Fibroblast of the aortic adventitia (primary cell): ENCODE measurements at regions not wholly inside any gene's neighbourhood (a gene's known extent, or its start where the extent isn't known, plus 50 kb on each side); places are given as distances from the start of the nearest gene placed in this dataset. TPM values are rescaled to one million over a fixed set of nuclear protein-coding genes. Genes with fewer than 3 reads are reported as not detected.

Experiments used
- DNase-seq: peaks from one replicate; pipeline ENCODE4 v3.0.0-alpha.2; 2010; ENCODE audit warnings: low read depth
- H3K4me3 ChIP-seq: 2 replicates; pipeline ENCODE4 v1.5.1; 2011; ENCODE audit warnings: low read depth, mild to moderate bottlenecking, control low read depth, low read length, moderate library complexity
- CTCF ChIP-seq: IDR thresholded peaks from 2 replicates; pipeline ENCODE4 v1.5.1; 2011; ENCODE audit warnings: mild to moderate bottlenecking, low read length, control low read depth, inconsistent platforms; ENCODE audit not compliant: insufficient read depth
- small RNA-seq: library from RNA; depleted of rRNA; stranded (forward); fragments of <200 nt; gene quantifications from one replicate; pipeline ENCODE3, GENCODE V24; 2012

DNA sequence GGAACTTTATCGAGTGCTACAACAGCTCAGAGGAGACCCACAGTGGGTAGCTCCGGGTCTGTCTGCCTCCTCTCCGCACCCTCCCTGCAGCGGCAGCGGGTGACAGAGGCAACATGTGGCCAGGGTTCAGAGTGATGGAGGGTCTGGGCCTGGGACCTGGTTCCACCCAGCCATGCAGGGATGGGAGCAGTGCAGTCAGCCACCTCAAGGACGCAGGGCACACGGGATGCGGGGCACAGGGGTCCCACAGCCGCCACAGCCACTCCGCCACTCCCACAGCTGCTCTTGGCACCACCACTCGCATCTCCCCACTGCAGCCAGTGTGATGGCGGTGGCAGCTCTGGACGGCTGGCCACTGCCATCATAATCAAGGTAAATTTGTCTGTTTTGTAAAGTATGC lies 892.9 kb downstream of the OLFM4 start:
- no peak for TF ChIP-seq CTCF
- no peak overlapping the region for H3K4me3 ChIP-seq
- DNase-seq: no peak

GRCh38 chr13:53941588-53942190 lies 913.1 kb downstream of the OLFM4 start:
- TF ChIP-seq CTCF: no peak
- H3K4me3 ChIP-seq: no peak overlapping the region
- no peak for DNase-seq

GRCh38 chr13:53946500-53946899 lies 917.9 kb downstream of the OLFM4 start:
- TF ChIP-seq CTCF: no peak
- no peak for DNase-seq
- no peak overlapping the region for H3K4me3 ChIP-seq

- no peak for TF ChIP-seq CTCF
- no peak for DNase-seq
- no peak overlapping the region for H3K4me3 ChIP-seq
These were observed 924.6 kb downstream of the OLFM4 start for GRCh38 chr13:53953183-53953582.

Small RNA genes lying in the stretch of these regions (small RNA-seq; reads per million reads assigned to genes)
- gene RN7SL618P: not detected
